A673 (cell line): ENCODE measurements at regions not wholly inside any gene's neighbourhood (a gene's known extent, or its start where the extent isn't known, plus 50 kb on each side); places are given as distances from the start of the nearest gene placed in this dataset.

Experiments used
- BruUV-seq: library from RNA; stranded (reverse); fragments of 400-500 nt; replicated peaks from 2 replicates; lab custom pipeline; 2021; lab: Mats Ljungman, UMichigan
- CTCF ChIA-PET: fragments of 300-600 bp; sonication (Branson Sonifier 250); formaldehyde crosslinking; loops from one replicate; lab custom pipeline; 2022; ENCODE audit warnings: antibody characterized with exemption; lab: Charles Lee
- POLR2A ChIA-PET: fragments of 300-600 bp; sonication (Branson Sonifier 250); formaldehyde crosslinking; loops from one replicate; lab custom pipeline; 2022; ENCODE audit warnings: antibody characterized with exemption; ENCODE audit not compliant: low non-redundant PET; lab: Charles Lee
- DNase-seq: peaks from one replicate; pipeline ENCODE4 v3.0.0-alpha.2; 2015; ENCODE audit warnings: low spot score
- H3K27ac ChIP-seq: fragments of 200-600 bp; sonication (generic); 2 replicates; pipeline ENCODE4 v1.5.1; 2016; ENCODE audit warnings: mixed run types, low read depth, mild to moderate bottlenecking, mixed read lengths, antibody characterized with exemption, low read length; ENCODE audit not compliant: poor library complexity, severe bottlenecking
- H3K27me3 ChIP-seq: fragments of 200-600 bp; sonication (generic); replicated peaks from 2 replicates; pipeline ENCODE4 v1.6.1; 2017; ENCODE audit warnings: mixed run types, low read depth, mild to moderate bottlenecking, mixed read lengths, antibody characterized with exemption, low read length; ENCODE audit not compliant: insufficient read depth, poor library complexity
- H3K36me3 ChIP-seq: fragments of 200-600 bp; sonication (generic); 2 replicates; pipeline ENCODE4 v1.6.1; 2016; ENCODE audit warnings: mixed run types, mild to moderate bottlenecking, mixed read lengths, antibody characterized with exemption, low read length; ENCODE audit not compliant: insufficient read depth, poor library complexity, severe bottlenecking
- H3K4me1 ChIP-seq: fragments of 200-600 bp; sonication (generic); 2 replicates; pipeline ENCODE4 v1.6.1; 2017; ENCODE audit warnings: mixed run types, mild to moderate bottlenecking, mixed read lengths, antibody characterized with exemption, low read length; ENCODE audit not compliant: insufficient read depth, poor library complexity, severe bottlenecking
- H3K4me3 ChIP-seq: fragments of 200-600 bp; sonication (generic); 2 replicates; pipeline ENCODE4 v1.5.1; 2016; ENCODE audit warnings: low read depth, mixed run types, mild to moderate bottlenecking, mixed read lengths, low read length; ENCODE audit not compliant: poor library complexity, severe bottlenecking
- H3K9me3 ChIP-seq: fragments of 200-600 bp; sonication (generic); 2 replicates; pipeline ENCODE4 v1.6.1; 2016; ENCODE audit warnings: mixed run types, low read depth, mild to moderate bottlenecking, mixed read lengths, antibody characterized with exemption, low read length; ENCODE audit not compliant: poor library complexity, severe bottlenecking
- EZH2 ChIP-seq: fragments of 200-600 bp; sonication (generic); IDR thresholded peaks from 2 replicates; pipeline ENCODE4 v1.6.1; 2017; ENCODE audit warnings: borderline replicate concordance, low read depth, mild to moderate bottlenecking, mixed read lengths, antibody characterized with exemption, low read length; ENCODE audit not compliant: poor library complexity, severe bottlenecking
- intact Hi-C: fragments of 100-400 bp; cut with micrococcal nuclease; formaldehyde crosslinking; loops from one replicate; pipeline ENCODE4 v1.10.0; 2022; ENCODE audit not compliant: unreplicated experiment
- TF ChIP-seq, protein P1 (sequence below): fragments of 300-800, 200-600 bp; sonication (generic); conservative IDR thresholded peaks from 2 replicates; pipeline ENCODE4 v1.5.1; 2017; ENCODE audit warnings: low read depth, mild to moderate bottlenecking, antibody characterized with exemption, low read length, moderate library complexity, mixed read lengths

- intact Hi-C loops = no loop called here
- H3K4me1 ChIP-seq = no peaks in the 10 kb centered on the region
- TF ChIP-seq, protein P1, sequence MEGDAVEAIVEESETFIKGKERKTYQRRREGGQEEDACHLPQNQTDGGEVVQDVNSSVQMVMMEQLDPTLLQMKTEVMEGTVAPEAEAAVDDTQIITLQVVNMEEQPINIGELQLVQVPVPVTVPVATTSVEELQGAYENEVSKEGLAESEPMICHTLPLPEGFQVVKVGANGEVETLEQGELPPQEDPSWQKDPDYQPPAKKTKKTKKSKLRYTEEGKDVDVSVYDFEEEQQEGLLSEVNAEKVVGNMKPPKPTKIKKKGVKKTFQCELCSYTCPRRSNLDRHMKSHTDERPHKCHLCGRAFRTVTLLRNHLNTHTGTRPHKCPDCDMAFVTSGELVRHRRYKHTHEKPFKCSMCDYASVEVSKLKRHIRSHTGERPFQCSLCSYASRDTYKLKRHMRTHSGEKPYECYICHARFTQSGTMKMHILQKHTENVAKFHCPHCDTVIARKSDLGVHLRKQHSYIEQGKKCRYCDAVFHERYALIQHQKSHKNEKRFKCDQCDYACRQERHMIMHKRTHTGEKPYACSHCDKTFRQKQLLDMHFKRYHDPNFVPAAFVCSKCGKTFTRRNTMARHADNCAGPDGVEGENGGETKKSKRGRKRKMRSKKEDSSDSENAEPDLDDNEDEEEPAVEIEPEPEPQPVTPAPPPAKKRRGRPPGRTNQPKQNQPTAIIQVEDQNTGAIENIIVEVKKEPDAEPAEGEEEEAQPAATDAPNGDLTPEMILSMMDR = no peak
- no peak for TF ChIP-seq EZH2
- no peaks in the 10 kb centered on the region for H3K27me3 ChIP-seq
- ChIA-PET POLR2A (no interaction called here), CTCF (no interaction called here)
- H3K4me3 ChIP-seq = no peak overlapping the region
- H3K36me3 ChIP-seq = no peaks in the 10 kb centered on the region
- no peak overlapping the region for H3K27ac ChIP-seq
- no TSS peak for BruUV-seq
- DNase-seq = no peak
- H3K9me3 ChIP-seq = peaks cover 32% of the 10 kb centered on the region
Observed at GRCh38 chr7:51634538-51634937, 317.9 kb upstream of the COBL start.

DNA sequence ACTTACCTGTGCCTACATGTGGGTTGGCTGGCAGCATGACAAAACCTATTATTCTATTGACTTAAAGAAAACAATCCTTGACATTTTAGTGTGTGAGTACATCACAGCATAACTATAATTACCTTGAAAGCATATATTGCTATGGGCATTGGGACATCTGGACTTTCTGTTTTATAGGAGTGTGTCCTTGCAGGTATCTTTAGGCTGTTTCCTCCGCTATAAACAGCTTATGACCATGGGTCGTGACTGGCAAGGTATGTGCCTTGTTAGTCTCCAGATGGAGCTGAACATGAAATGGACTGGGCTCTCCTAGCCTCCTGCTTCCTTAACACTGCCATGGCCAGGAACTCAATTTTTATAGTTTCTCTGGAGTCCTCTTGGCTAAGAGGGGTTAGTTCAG, 317.4 kb upstream of the COBL start:
- BruUV-seq = no TSS peak
- intact Hi-C loops = no loop called here
- ChIA-PET CTCF (no interaction called here), POLR2A (no interaction called here)
- Histone ChIP-seq H3K36me3 (no peaks in the 10 kb centered on the region), H3K4me3 (no peak overlapping the region), H3K9me3 (peaks cover 32% of the 10 kb centered on the region), H3K27ac (no peak overlapping the region), H3K27me3 (no peaks in the 10 kb centered on the region), H3K4me1 (no peaks in the 10 kb centered on the region)
- no peak for DNase-seq
- TF ChIP-seq, protein P1 = no peak
- no peak for TF ChIP-seq EZH2

- CTCF ChIA-PET = no interaction called here
- Histone ChIP-seq H3K4me1 (no peaks in the 10 kb centered on the region), H3K4me3 (no peak overlapping the region), H3K36me3 (no peaks in the 10 kb centered on the region), H3K9me3 (peaks cover 36% of the 10 kb centered on the region), H3K27me3 (no peaks in the 10 kb centered on the region), H3K27ac (no peak overlapping the region)
- POLR2A ChIA-PET = no interaction called here
- TF ChIP-seq, protein P1 = no peak
- no peak for TF ChIP-seq EZH2
- no peak for DNase-seq
- no TSS peak for BruUV-seq
- intact Hi-C loops = no loop called here
Observed at GRCh38 chr7:51633596-51633995, 317.0 kb upstream of the COBL start.
